ENCODE measurements at regions not wholly inside any gene's neighbourhood (a gene's known extent, or its start where the extent isn't known, plus 50 kb on each side); places are given as distances from the start of the nearest gene placed in this dataset.
"Not testable (repeated sequence)": the region's sequence is repeated elsewhere in the genome, so short reads cannot be mapped to it uniquely, and the experiment has no call there.

DNA sequence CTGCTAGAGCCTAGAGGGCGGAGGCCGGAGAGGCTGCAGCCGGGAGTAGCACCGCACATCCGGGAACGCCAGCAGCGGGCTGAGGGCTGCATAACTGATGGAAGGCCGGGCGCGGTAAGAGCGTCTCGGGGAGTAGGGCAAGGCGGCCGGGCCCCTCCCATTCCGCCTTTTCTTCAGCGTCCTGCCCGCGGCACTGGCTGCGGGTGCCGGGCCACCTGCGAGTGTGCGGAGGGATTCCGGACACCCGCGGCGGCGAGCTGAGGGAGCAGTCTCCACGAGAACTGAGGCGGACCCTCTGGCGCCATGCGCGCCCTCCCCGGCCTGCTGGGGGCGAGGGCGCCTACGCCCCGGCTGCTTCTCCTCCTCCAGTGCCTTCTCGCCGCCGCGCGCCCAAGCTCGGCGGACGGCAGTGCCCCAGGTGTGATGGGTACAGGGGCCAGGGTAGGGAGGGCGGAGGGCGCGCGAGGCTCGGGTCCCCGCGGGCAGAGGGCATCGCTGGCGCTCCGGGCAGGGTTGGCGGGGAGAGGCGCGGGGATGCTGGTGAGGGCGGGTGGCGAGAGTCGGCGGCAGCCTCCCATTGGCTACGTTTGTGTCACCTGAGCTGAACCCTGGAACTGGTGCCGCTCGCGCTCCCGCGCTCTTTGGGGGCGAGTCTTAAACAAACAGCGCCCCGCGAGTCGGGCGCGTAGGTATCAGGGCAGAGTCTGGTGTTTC, 334.4 kb downstream of the SRGAP2C start:
- peak; percentile 96 for ATAC-seq
- peak; percentile 84 for DNase-seq

DNA sequence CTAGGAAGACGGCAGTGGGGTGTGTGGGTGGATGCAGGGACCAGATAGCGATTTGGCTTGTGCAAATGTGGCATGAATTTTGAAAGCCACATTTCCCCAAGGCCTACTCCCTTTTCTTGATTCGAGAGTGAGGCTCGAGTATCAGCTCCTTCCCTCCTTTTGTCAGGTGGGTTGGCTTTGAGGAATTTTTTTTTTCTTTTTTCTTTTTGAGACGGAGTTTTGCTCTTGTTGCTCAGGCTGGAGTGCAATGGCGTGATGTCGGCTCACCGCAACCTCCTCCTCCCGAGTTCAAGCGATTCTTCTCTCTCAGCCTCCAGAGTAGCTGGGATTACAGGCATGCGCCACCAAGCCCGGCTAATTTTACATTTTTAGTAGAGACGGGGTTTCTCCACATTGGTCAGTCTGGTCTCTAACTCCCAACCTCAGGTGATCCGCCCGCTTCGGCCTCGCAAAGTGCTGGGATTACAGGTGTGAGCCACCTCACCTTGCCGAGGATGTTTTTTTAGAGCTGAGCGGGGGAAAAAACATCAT, 335.0 kb downstream of the SRGAP2C start:
- DNase-seq, ATAC-seq: not testable (repeated sequence)

DNA sequence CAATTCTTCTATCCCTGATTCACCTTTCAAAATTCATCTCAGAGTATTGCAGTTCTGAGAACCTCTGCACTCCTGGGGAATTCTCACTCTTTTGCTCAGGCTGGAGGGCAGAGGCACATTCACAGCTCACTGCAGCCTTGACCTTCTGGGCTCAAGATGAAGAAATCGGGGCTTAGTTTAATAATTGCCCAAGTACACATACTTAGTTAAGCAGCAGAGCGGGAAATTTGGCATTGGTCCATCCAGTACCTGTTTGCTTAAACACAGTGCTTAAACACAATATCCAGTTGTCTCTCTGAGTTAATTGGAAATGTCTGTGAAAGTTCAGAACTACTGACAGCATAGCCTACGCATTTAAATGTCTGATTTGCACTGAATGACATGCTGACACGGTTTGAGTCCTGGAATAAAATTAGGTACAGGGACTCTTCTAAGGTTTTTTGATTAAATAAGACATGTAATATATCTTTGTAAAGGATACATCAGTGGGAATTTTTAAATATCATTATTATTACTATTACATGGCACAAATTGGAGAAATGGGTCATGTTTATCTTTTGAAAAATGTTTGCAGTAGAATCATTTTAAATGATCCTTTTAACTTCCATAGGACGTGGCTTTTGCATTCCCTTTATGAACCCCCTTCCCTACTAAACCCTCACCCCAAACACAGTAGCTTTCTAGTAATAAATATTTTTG, 337.4 kb downstream of the SRGAP2C start:
- ATAC-seq (no peak), DNase-seq (no peak)

DNA sequence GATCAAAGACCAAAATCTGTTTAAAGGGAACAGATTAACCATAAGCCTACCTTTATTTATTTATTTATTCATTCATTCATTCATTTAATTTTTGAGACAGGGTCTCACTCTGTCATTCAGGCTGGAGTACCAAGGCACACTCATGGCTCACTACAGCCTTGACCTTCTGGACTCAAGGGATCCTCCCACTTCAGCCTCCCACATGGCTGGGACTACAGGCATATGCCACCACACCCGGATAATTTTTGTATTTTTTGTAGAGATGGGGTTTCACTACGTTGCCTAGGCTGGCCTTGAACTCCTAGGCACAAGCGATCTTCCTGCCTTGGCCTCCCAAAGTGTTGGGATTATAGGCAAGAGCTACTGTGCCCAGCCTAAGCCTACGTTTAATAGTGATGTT, 338.3 kb downstream of the SRGAP2C start:
- DNase-seq, ATAC-seq: not testable (repeated sequence)

DNA sequence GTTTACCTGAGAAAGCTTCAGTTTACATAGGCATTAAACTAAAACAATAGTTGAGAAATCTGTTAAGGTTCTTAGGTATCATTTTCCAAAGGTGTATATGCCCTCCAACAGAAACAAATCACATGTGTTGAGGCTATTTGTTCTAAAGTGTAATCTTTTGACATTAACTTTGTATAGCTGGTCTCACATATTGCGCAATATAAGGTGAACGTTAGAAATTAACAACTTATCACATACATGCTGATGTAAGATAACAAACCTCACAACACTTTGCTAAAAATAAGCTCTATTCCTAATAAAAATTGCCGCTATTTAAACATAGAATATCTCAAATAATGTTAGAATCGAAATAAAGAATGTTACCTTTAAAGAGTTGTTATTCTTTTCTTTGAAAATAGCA, 340.6 kb downstream of the SRGAP2C start:
- no peak for ATAC-seq
- no peak for DNase-seq

DNA sequence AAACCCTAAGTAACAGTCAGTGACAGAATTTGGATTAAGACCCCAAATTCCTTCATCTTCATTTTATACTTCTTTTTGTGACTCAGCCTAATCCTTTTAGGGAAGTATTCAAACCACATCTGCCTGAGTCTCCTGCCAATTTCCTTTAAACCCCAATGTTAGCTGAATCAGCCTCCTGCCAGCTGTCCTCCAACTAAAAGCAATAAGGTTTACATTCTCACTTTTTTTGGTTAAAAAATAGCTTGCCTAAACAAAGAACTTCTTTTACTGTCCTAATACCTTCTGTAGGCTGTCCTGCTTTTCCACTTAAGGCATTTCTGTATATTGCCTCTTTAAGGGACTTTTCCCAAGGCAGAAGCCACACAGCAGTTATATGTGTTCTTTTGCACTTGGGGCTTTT, 344.2 kb downstream of the SRGAP2C start:
- not testable (repeated sequence) for ATAC-seq, DNase-seq

DNA sequence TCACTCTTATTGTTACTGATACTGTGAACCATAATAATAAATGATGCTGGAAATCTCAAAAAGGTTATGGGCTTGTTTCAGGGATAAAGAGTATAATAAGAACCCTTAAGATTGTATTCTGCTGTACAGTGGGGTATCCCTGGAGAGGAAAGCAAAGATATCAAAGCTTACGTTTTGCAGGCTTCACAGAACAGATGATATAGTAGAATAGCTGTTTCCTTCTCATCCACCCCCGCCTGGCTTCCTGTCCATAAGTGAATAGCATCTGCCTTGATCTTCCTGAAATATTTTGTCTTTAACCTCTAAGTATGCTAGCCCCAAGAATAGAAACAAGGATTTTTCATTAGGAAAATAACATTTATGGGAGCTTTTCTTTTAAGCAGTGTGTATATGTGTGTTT, 345.3 kb downstream of the SRGAP2C start:
- not testable (repeated sequence) for DNase-seq, ATAC-seq

DNA sequence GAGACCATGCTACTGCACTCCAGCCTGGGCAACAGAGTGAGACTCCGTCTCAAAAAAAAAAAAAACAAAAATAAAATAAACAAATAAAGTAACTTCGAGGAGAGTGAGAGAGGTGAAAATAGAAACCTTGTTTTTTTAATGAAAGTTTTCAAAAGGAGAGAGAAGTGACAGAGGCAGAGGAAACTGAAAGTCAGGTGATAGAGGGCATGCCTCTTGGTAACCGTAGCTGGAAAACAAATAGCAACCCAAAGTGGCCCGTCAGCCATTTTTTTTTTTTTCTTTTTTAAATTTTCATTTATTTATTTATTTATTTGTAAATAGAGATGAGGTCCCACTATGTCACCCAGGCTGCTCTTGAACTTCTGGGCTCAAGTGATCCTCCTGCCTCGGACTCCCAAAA, 347.0 kb downstream of the SRGAP2C start:
- DNase-seq, ATAC-seq: not testable (repeated sequence)

DNA sequence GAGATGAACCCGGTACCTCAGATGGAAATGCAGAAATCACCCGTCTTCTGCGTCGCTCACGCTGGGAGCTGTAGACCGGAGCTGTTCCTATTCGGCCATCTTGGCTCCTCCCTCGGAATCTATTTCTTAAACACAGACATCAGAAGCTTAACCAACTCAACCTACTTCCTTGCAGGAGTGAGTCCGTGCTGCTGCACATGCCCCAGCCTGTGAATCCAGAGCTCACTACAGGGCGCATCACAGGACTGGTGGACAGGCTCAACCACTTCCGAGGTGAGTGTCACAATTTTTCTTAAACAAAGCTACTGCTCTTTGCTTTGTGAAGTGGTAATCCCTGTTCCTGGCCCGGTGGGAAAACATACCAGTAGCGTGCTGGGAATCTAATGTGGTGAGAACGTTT, 353.4 kb downstream of the SRGAP2C start:
- DNase-seq, ATAC-seq: not testable (repeated sequence)

DNA sequence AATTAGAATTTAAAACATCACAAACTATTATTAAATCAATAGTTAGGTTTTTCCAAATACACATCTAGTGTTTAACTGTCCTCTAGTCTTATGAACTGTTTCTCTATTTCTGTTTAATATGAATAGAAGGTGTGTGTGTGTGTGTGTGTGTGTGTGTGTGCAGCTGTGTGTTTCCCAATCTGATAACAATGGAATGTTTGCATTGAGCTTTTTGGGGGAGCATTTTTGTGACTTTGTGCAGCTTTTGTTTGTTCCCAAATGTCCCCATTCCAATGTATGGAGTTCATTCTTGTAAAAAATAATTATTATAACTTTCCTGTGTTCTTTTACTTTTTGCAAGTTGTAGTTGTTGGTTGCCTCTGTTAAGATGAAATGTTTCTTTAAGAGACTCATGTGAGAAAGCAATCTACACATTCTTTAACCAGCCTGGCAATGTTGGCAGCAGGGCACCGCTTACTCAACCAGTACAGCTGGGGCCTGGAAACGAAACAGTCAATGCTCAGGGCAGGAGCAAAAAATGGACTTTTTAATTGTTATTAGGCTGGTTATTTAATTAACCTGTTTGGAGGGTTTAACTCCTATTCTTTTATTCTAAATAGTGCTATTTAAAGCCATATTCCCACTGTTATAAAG, 354.3 kb downstream of the SRGAP2C start:
- no peak for DNase-seq

DNA sequence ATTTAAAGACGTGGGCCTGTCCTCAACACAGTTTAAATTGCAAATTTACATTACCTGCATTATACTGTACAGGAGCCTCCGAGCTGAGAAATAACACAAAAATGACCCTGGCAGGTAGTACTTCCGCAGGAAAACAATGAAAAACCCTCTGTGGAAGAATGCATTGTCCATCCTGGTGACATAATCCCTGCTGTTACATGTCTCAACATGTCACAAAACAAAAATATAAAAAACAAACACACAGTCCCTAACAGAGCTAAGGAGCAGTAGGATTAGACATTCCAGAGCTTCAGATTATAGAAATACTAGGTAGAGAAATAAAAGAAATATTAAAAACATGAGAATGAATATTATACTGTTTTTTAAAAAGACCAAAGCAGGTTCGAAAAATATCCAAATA, 359.2 kb downstream of the SRGAP2C start:
- not testable (repeated sequence) for ATAC-seq, DNase-seq

More for the DNA sequence above, 354.3 kb downstream of the SRGAP2C start:
- no peak for ATAC-seq

DNA sequence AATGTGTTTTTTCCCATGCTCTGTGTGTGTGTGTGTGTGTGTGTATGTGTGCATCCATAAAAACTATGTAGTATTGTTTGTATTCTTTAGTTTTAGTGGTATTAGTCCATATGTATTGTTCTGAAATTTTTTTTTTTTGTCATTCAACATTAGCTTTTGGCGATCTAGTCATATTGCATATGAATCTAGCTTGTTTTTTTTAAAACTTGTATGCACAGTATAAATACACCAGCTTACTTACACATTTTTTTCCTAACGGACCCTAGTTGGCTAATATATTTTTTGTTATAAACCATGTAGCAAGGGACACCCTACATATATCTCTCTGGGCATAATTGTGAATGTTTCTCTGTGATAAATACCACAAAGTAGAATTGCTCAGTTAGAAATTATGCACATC, 359.7 kb downstream of the SRGAP2C start:
- no peak for DNase-seq
- no peak for ATAC-seq

DNA sequence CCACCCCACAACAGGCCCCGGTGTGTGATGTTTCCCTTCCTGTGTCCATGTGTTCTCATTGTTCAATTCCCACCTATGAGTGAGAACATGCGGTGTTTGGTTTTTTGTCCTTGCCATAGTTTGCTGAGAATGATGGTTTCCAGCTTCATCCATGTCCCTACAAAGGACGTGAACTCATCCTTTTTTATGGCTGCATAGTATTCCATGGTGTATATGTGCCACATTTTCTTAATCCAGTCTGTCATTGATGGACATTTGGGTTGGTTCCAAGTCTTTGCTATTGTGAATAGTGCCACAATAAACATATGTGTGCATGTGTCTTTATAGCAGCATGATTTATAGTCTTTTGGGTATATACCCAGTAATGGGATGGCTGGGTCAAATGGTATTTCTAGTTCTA, 361.1 kb downstream of the SRGAP2C start:
- DNase-seq, ATAC-seq: not testable (repeated sequence)

DNA sequence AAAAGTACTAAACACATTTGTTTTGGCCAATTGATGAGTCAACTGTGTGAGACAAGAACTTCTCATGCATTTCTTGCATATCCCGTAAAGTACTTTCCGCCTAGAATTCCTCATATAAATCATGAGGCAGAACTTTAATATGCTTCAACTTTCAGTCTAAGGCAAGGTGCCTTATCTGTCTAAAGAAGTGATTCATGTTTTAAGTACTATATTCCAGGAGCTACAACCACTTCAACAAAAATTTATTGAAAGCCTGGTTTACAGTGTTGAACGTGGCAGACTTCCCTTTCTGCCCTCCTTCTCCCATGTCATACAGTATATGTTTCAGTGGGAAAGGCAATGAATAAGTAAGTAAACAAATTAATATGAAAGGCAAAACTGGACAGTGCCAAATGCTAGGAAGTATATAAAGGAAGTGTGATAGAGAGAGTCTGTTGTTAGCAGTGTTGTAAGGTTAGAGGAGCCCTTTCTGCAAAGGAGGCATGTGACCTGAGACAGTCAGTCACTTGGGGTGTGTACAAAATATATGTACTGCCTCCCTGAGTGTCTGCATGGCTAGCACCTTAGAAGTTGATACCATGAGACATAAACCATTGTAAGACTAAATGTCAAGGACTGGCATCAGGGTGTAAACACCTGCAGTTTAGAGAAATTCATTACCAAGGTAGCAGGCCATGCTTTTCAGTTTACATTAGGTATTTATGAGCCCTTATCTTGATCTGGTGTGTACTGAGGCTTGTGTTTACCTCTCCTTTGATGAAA, 362.2 kb downstream of the SRGAP2C start:
- ATAC-seq (no peak), DNase-seq (no peak)

DNA sequence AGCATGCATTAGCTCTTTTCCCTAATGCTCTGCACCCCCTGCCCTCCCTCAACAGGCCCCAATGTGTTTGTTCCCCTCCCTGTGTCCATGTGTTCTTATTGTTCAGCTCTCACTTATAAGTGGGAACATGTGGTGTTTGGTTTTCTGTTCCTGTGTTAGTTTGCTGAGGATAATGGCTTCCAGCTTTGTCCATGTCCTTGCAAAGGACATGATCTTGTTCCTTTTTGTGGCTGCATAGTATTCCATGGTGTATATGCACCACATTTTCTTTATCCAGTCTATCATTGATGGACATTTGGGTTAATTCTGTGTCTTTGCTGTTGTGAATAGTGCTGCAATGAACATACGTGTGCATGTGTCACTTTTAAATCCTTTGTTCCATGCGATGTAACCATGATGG, 363.0 kb downstream of the SRGAP2C start:
- ATAC-seq, DNase-seq: not testable (repeated sequence)

DNA sequence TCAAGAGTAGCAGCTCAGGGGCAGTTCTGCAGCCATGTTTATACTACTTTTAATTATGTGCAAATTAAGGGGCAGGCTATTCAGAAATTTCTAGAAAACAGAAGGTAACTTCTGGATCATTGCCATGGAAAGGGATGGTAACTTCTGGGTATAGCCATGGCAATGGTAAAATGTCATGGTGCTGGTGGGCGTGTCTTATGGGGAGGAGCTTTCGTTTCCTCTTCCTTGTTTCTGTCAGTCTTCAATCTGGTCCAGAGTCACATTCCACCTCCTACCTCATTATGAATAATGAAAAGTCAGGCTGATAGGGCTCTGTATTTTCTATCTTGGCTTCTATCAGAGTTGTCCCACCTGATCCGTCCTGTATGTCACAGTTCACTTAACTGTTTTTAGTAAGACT, 366.0 kb downstream of the SRGAP2C start:
- not testable (repeated sequence) for DNase-seq, ATAC-seq

DNA sequence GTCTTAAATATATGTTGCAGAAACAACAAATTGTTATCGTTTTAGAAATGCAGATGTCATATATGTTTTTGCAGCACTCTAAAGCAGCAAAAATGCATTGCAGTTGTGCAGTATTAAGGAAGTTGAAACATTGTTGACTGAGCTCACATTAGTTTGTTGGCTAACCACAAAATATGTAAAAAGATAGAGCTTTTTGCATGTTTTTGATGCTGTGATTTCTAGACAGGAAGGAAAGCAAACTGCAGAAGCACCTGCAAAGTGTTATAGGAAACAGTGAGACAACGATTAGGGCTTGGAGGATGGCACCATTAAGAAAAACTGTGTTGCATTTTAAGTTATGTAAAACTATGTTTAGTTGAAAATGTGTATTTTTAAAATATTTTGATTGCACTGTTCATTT, 366.7 kb downstream of the SRGAP2C start:
- not testable (repeated sequence) for DNase-seq, ATAC-seq

DNA sequence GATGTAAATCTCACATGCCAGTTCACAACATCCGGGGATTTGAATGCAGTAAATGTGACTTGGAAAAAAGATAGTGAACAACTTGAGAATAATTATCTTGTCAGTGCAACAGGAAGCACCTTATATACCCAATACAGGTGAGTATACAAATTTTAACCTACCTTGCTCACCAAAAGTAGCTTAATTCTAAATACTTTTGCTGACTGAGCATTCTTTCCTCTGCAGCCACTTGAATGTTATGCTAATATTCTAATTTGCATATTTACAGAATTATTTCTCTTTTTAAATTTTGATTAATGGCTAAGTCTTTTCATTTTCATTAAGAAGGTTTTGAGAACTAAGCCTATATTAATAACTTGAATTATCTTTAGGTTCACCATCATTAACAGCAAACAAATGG, 371.8 kb downstream of the SRGAP2C start:
- ATAC-seq, DNase-seq: not testable (repeated sequence)

DNA sequence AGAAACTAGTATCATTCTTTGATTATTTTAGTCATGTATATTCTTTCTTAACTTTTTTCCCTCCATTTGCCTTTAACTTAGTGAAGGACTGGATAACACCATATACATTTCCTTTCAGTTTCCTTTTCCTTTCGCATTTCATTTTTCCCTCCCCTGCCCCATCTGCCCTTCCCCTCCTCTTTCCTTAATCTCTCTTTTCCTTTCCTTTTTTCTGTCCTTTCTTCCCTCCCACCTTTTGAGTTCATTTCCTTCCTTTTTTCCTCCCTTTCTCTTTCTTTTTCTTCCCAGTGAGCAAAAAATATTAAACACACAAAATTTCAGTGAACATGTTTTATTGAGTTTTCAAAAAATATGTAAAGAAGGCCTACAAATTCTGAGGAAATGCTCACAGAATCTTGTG, 373.3 kb downstream of the SRGAP2C start:
- DNase-seq, ATAC-seq: not testable (repeated sequence)

DNA sequence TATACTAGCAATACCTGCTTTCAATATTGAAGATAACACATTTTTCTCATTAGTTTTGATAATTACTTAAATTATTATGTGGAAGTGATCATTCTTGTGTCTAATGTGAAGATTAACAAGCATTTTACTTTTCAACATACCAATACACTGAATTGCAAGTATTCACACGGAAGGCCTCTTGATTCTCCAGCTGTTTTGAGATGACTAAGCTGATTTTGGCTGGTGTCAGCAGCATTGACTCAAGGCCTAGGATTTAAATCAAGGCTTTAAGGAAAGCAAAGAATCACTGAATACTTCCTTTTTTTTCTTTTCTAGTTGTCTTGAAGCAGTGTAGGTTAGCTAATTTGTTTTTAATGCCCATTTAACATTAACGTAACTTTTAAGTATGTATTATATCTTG, 373.7 kb downstream of the SRGAP2C start:
- ATAC-seq = no peak
- no peak for DNase-seq

DNA sequence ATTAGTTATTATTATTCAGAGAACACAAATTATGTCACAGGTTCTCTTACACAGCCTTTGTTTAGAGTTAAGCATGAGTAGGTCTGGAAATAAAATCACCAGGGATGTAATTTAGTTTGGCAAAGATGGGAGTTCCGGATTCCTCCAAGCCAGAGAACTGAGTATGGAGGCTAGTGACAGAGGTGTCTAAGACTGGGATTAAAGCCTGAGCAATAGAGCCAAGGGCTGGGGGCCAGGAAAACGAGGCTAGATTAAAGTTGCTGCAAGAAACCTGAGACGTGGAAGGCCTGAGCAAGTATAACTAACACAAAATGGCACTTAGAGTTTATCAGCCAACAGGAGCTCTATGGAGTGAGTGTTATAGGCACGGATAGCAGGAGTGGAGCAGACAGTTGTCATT, 381.6 kb downstream of the SRGAP2C start:
- no peak for ATAC-seq
- no peak for DNase-seq

DNA sequence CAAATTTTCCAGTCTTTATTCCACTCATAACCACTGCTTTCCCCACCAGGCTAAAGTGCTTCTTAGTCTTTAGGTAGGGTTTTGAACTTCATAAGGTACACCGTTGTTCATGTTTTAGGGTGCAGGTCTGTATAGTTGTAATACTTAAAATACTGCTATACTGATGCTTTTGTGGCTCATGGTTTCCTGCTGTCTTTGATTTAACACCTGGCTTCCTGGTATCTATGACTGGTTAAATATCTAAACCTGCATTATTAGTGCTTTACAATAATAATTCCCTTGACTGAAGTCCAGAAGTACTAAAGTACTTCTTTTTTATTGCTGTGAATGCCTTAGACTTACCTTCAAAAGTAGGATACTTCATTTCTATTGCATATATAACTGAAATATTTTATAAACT, 384.7 kb downstream of the SRGAP2C start:
- DNase-seq = no peak
- no peak for ATAC-seq
